DMS79 treated with DMSO at 0.1 percent for 48 hours (cell line): ENCODE measurements at regions not wholly inside any gene's neighbourhood (a gene's known extent, or its start where the extent isn't known, plus 50 kb on each side); places are given as distances from the start of the nearest gene placed in this dataset.

Source experiments
- DNase-seq: peaks from one replicate; lab custom pipeline; 2025; lab: John Stamatoyannopoulos, UW

DNA sequence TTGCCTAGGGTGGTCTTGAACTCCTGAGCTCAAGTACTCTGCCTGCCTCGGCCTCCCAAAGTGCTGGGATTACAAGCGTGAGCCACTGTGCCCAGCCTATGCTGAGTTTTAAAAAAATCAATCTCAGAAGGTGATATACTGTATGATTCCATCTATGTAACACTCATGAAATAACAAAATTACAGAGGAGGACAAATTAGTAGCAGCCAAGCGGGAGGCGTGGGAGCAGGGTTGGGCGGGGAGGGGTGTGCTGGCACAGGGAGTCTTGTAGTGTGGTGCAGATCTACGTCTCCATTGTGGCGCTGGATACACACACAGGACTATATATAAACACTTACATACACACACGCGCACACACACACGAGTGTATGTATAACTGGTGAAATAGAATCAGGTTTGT lies 80.6 kb upstream of the LINGO1 start:
- DNase-seq, result no peak

- no peak for DNase-seq
These were observed 79.7 kb upstream of the LINGO1 start for GRCh38 chr15:77712438-77712837.

- DNase-seq, result no peak
These were observed 77.9 kb upstream of the LINGO1 start for GRCh38 chr15:77710637-77711036.

GRCh38 chr15:77710206-77710605 lies 77.5 kb upstream of the LINGO1 start:
- DNase-seq, result no peak

- no peak for DNase-seq
These were observed 76.6 kb upstream of the LINGO1 start for GRCh38 chr15:77709135-77709886.

DNA sequence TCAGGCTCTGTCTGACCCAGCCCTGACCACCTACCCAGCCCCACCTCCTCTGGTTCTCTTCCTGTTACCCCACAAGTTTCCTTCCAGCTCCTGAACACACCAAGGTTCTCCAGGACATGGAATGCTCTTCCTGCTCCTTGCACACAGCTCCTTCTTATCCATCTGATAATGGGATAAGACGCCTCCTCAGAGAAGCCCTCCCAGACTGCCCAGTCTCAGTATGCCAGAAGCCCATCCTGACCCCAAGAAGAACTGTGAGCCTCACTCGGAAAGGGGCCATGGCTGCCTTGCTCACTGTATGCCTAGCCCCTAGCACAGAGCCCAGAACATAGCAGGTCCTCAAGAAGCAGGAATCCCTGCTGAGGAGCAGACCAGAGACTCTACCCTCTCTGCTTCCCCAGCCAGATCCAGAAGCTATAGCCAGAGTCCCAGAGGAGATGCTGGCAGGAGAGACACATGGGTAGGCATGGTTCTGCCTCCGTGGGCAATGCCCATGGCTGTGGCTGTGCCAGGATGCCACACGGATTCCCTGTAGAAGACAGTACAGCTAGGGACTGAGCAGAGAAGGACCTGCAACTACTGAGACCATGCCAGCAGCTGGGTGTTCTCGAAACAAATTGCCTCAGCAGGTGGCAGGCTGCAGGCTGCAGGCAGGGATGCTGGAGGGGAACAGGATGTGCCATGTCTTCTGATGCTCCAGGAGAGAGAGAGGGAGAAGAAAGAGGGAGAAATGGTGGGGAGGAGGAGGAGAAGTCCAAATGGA lies 74.0 kb upstream of the LINGO1 start:
- DNase-seq, result no peak

DNA sequence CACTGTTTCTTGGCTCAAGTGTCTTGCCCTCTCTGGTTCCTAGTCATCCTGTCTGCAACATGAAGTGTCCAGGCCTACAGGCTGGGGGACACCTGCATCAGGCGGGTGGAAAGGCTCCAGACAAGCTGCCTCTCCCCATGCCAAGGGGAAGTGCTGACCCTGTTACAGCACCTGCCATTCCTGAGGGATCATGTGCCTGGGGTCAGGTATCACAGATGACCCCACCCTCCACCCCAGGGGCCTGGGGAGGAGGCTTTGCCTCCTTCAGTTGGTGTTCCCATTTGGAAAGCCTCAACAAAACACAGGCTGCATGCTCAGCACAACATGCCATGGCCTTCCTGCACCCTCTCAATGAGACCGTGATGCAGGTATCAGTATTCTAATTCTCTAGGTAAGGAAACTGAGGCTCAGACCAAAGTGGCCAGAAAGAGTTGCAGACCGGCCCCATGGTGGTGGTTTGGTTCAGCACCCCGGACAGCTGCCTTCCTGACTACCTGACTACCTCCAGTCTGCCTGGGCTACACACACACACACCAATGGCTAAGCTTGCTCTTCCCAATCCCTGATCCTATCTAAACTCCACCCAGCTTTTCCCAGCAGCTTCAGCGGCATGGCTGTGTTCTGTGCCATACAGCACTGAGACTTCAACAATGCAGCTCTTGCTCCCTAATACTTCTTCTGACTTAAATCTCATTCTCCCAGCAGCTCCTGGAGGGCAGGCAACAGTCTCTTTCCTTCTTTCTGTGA lies 69.7 kb upstream of the LINGO1 start:
- DNase-seq, result no peak

- no peak for DNase-seq
These were observed 65.8 kb upstream of the LINGO1 start for GRCh38 chr15:77698481-77698880.

DNA sequence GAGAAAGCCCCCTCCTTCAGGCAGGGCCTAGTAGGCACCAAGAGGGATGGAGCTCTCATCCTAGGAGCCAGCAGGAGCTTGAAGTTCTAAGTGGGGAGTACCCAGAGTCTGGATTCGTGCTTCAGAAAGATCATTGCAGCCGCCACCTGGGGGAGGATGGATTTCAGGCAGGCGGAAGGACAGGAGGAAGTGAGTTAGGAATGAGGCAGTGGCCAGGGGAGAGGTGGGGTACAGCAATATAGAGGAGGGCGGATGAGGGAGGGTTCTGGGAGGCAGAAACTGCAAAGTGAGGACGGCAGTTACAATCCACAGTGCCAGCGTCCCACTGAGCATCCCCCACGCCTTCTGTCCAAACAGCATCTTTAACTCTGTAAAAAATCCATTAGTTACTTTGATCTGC lies 65.2 kb upstream of the LINGO1 start:
- no peak for DNase-seq

GRCh38 chr15:77696871-77697270 lies 64.2 kb upstream of the LINGO1 start:
- no peak for DNase-seq

GRCh38 chr15:77695961-77696582 lies 63.4 kb upstream of the LINGO1 start:
- no peak for DNase-seq

- no peak for DNase-seq
These were observed 62.8 kb upstream of the LINGO1 start for GRCh38 chr15:77695548-77695947.

GRCh38 chr15:77693576-77693975 lies 60.9 kb upstream of the LINGO1 start:
- no peak for DNase-seq

DNA sequence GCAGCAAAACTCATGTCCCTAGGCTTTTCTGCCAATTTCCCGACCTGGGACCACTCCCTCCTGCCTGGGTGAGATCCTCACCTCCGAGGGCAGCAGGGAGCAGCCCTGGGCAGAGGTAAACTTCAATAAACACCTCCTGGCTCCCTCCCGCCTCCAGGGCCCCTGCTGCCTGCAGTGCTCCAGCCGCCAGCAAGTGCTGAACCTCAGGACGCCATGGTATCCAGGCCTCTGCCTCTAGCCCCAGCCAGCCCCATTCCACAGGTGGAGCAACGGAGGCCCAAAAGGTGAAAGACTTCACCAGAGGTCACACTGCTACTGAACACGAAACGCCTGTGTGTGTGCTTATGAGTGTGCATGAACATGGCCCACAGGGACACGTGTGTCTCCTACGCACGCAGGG lies 59.9 kb upstream of the LINGO1 start:
- DNase-seq, result no peak

- no peak for DNase-seq
These were observed 58.9 kb upstream of the LINGO1 start for GRCh38 chr15:77691607-77692006.

GRCh38 chr15:77689821-77690220 lies 57.1 kb upstream of the LINGO1 start:
- no peak for DNase-seq

DNA sequence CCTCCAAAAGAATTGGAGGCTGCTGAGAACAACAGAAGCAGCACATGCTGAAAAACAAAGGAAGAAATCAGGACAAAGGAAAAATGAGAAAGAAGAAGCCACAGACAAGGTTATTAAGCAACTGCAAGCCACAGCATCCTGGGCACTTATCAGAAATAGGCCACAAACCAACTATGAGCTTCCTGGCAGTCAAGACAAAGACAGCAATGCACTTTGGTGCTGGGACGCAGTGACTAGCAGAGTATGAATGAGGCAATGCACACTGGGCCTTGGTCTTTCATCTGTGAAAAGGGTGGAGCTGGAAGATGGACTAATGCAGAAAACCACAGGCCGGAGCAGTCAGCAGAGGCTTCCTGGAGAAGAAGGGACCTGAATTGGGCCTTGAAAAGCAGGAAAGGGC lies 56.0 kb upstream of the LINGO1 start:
- DNase-seq, result no peak

- DNase-seq, result no peak
These were observed 55.6 kb upstream of the LINGO1 start for GRCh38 chr15:77688266-77688665.

DNA sequence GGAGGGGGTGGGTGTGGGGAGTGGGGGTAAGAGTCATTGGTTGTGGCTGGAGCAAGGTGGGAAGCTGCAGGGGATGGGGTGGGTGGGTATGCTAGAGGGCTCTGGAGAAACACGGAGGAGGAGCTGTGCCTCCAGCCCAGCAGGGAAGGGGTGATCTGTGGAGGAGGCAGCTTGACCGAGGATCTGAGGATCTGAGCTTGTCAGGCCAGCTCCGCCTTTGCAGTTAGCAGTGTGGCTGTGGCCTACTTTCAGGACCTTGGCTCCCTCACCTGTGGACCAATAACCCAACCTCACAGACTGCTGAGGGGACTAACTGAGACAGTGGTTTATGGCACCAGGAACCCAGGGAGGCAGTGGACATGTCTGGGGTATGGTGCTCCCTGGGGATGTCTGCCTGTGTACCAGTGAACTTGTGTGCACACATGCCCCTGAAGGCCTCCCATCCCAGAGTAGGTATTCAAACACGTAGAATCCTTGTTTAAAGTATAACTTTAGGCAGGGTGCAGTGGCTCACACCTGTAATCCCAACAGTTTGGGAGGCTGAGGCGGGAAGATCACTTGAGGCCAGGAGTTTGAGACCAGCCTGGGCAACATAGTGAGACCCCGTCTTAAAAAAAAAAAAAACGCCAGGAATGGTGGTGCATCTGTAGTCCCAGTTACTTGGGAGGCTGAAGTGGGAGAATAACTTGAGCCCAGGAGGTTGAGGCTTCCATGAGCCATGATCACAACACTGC lies 52.5 kb upstream of the LINGO1 start:
- no peak for DNase-seq

DNA sequence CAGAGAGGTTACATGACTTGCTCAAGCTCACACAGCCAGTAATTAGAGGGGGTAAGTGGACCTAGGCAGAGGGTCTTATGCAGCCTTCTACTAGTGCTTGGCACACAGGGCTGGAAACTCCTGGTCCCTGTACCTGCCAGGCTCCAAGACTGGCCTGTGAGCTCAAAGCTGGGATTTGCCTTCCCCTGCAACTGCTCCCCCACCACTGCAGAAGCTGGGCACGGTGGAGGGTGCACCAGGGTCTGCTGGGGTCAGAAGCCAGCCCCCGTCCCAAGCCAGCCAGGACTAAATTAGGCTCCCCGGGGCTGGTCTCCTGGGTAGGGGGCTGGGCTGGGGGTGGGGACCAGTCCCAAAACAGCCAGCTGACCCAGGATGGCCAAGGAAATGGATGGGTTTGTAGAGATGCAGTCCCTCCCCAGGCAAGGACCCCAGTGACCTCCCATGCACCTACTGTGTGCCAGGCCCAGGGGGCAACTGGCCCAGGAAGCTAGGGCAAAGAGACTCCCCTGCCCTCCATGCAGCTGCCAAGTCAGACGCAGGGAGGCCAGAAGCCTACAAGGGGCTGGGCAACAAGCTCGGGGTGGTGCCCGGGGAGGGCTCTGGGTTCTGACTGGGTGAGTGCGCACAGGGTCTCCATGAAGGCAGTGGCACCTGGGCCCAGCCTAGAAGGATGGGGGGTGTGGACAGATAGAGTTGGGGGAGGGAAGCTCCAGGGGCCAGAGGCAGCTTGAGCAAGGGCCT lies 51.8 kb upstream of the LINGO1 start:
- DNase-seq, result no peak

GRCh38 chr15:77682564-77682963 lies 49.9 kb upstream of the LINGO1 start:
- no peak for DNase-seq
